ENCODE measurements at regions not wholly inside any gene's neighbourhood (a gene's known extent, or its start where the extent isn't known, plus 50 kb on each side); places are given as distances from the start of the nearest gene placed in this dataset.
"Not testable (repeated sequence)": the region's sequence is repeated elsewhere in the genome, so short reads cannot be mapped to it uniquely, and the experiment has no call there.

GRCh38 chr9:82458296-82458695 is 469.7 kb downstream of the SPATA31D1 start:
- no peak for DNase-seq

GRCh38 chr9:82466616-82467260 is 478.2 kb downstream of the SPATA31D1 start:
- DNase-seq: no peak

DNA sequence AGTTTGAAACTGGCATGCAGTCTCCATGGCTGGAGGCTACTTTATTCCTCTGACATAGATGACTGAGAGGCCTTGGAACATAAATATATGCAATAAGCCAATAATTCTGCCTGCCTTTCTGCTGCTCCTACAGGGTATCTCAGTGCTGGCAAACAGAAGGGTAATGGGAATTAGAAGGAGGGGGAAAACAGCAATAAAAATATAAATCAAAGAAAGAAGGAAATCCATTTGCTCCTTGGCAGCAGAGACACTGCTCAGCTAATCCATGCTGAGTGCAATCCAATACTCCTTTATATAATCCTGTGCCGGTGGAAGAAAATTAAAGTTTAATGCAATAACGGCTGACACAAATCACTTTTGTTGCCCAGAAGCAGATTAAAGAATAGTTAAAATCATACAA is 478.9 kb downstream of the SPATA31D1 start:
- no peak for DNase-seq

- no peak for DNase-seq
Measured at GRCh38 chr9:82474235-82474634, 485.7 kb downstream of the SPATA31D1 start.

DNA sequence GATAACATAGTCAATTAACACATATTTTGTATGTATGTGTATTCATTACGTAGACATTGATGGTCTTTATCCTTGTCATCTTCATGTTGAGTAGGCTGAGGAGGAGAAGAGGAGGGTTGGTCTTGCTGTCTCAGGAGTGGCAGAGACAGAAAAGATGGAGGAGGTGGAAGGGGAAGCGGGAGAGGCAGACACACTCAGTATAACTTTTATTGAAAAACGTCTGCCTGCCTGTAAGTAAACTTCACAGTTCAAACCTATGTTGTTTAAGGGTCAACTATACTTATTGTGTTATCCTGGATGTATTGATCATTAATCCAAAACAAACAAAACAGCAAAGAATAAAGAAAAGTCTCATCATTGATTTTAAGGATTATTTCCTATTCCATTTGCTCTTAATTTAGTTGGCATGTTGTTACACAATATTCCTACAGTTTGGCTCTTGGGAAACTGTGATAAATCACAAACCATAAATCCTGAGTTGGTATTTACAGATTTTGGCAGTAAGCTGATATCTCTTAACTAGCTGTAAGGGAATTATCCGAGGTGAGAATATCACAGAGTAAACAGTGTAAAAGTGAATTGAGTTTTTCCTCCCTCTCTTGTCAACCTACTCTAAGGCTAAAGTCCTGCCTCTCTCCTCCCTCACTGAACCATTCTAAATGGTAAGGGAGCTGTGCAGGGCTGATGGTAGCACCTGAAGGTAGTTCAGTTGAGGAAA is 487.2 kb downstream of the SPATA31D1 start:
- no peak for DNase-seq

- no peak for DNase-seq
Measured at GRCh38 chr9:82480921-82481320, 492.3 kb downstream of the SPATA31D1 start.

GRCh38 chr9:82487935-82488312 is 499.4 kb downstream of the SPATA31D1 start:
- DNase-seq: no peak

DNA sequence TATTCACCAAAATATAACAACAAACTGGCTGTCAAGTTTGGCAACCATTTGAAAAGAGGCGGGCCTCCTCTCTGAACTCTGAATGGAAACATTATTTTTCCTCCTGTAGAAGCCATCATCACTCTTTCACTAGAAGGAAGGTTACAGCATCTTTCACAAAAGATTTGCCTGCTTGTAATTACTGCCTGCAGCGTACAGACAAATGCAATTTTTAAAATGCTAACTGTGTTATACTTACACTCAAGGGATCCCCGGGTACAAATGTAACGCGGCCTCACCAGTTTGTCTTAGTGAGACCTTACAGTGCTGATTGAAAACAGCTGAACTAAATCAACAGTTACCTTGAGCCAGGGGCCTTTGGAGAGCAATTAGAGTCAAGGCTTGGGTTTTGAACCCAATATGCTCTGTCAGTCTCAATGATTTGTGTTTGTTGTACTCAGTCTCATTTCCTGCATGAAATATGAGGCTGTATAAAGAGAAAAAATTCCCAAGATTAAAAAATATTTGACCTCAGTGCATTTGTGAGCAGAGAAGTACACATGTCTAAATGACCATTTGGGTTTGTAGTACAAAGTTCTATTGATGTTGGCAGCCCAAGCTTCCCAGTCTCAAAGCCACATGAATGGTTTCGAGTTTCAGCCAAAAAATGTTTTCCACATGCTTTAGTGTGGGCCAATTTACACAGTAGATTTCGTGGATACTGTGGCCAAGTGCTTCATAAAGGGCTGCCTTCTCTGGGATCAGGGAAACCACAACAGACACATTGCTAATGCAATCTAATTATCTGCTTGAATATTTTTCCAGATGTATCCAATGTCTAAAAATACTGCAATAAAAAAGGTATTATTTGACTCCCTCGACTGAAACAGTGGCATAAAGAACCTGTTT is 500.0 kb downstream of the SPATA31D1 start:
- no peak for DNase-seq

GRCh38 chr9:82489201-82489821 is 500.7 kb downstream of the SPATA31D1 start:
- no peak for DNase-seq

DNA sequence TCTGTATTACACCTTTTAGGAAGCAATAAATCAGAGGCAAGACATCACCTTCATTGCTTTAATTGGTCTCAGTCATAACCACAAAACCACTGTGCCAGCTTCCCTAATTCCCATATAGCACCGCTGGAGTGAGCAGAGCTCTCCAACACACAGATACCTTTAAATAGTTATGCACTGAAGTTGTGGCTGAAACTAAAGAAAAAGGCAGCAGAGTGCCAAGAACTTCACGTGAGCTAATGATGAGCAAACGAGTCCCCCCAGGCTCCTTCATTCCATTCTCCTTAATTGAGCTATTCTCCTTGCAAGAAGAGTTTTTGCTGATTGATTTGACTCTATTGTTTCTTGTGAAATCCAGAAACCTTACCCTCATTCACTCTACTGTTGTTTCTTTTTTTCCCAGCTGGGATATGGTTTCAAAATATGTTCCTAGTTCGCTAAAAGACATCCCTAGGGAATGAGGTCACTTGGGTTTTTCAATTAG is 501.5 kb downstream of the SPATA31D1 start:
- no peak for DNase-seq

DNA sequence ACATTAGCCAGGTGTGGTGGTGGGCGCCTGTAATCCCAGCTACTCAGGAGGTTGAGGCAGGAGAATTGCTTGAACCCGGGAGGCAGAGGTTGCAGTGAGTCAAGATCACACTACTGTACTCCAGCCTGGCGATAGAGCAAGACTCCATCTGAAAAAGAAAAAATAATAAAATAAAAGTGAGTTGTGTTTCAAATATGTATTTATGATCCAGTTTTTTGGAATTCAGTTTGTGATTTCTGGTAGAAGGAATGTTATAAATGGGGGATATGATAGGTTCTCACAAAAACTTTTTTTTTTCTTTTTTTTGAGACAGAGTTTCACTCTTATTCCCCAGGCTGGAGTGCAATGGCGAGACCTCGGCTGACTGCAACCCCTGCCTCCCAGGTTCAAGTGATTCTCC is 502.2 kb downstream of the SPATA31D1 start:
- DNase-seq: not testable (repeated sequence)

DNA sequence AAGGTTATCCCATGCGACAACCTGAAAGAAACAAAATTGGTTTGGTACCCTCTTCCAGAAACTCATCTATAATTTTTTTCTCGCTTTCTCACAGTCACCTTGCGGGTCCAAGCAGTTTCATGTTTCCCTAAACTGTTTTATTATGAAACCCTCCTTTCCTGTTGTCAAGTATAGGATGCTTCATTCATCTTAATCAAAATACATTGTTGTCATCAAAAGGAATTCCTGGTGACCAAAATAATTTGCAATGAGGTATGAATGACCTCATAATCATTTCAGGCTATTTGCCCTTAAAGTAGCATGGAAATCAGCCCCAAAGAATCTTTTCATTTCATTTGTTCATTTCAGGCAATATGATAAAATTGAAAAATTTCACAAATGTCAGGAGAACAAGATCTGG is 503.0 kb downstream of the SPATA31D1 start:
- DNase-seq: no peak

GRCh38 chr9:82492274-82492673 is 503.7 kb downstream of the SPATA31D1 start:
- no peak for DNase-seq

DNA sequence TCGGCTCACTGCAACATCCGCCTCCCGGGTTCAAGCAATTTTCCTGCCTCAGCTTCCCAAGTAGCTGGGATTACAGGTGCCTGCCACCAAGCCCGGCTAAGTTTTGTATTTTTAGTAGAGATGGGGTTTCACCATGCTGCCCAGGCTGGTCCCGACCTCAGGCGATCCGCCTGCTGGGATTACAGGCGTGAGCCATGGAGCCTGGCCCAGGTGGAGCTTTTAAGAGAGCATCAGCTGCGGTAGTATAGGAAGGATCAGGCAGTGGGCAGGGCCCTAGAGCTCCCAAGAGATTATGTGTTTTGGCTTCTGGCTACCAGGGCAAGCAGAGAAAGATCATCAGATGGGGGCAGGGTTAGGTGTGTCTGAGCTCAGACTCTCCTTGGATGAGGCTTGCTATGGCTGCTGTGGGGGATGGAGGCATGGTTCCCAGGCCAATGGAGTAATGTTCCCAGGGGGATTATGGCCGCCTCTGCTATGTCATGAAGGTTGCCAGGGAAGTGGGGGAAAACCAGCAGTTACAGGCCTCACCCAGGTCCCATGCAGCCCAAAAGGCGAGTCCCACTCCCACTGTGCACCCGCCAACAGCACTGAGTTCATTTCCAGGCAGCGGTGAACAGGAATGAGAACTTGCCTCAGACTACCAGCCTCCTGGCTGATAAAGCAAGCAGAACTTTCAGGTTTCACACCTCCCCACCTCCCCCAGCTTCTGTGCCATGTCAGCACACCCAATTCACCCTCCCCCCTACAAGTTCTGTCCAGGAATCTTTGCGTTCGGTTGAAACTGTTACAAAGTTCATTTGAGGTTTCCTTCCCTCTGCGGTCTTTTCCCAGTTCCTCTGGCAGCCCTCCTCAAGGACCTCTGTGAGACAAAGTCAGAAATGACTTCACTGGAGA is 507.6 kb downstream of the SPATA31D1 start:
- no peak for DNase-seq

DNA sequence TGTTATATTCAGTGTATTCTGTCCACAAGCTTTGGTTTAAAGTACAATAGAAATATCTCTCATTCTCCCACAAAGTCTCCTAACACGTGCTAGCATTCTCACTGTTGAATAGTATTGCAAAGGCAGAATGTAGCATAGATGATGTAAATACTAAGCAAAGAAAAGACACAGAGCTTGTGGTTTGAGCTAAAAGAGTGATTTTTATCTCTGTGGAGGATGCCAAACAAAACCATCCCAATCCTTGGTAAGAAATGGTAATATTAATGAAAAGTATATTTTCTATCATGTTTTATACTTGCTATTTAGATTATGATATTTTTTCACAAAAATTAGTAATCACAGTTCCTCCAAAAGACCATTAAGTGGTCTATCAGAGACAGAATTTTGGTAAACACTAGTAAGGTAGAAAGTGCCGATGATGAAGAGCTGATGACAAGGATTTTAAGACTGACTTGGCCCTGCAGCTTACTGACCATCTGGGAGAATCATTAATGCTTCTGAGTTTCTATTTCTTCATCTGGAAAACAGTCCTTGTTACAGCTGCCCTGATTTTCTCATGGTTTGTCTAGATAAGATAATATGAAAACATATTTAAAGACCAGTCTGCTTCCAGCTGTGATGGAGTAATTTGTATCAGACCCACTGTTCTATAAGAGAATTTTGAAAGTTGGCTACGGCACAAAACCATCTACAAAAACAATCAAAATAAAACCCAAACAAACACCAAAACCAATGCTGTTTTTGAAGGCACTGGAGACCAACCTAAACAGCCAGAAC is 510.2 kb downstream of the SPATA31D1 start:
- no peak for DNase-seq

DNA sequence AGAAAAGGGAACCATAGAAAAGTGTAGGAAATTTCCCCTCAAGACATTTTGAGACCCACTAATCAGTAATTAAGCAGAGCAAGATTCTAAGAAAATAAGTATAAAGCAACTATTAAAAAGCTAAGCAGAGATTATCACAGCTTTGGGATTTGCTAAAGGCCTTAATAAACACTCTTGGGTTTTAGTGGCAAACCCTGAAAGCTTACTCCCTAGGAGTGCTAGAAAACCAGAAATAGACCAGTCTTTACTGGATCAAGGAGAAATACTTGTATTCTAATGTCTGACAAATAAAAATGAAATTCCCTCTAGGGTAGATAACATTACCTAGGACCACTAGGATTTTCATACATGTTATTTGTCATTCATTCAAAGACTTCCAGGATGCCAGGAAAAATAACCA is 510.8 kb downstream of the SPATA31D1 start:
- no peak for DNase-seq

DNA sequence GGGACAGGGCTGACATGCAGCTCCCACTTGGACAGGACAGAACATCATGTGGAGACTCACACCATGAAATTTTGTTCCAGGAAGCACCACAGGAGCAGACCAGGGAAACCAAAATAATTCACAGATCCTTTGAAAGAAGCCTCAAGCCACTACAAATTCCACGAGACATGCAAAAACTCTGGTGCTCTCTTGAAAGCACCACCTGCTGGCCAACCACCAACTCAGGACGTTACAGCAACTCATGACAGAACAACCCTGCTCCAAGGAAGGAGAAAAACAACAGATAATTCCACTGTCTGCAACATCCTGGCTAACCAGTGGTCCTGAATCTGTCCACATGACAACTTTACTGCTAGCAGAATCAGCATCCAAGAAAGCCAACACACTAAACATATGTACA is 516.0 kb downstream of the SPATA31D1 start:
- DNase-seq: no peak

GRCh38 chr9:82511626-82512025 is 523.1 kb downstream of the SPATA31D1 start:
- DNase-seq: no peak

DNA sequence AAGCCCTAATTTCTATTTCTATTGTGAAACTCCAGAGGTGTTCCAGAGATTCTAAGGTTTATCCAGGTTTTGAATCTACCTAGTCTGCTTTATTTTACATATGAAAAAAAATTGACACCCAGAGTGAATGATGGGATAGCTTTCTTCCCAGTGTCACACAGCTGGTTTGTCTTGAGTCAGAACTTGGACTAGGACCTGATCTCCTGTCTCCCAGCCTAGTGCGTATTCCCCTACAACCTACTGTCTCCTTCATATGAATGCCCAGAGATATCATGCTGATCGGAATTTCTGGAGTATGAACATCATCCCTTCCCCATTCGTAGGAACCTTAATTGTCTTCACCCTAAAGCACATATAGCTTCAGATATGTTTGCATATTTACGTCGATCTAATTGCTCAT is 524.2 kb downstream of the SPATA31D1 start:
- DNase-seq: no peak

DNA sequence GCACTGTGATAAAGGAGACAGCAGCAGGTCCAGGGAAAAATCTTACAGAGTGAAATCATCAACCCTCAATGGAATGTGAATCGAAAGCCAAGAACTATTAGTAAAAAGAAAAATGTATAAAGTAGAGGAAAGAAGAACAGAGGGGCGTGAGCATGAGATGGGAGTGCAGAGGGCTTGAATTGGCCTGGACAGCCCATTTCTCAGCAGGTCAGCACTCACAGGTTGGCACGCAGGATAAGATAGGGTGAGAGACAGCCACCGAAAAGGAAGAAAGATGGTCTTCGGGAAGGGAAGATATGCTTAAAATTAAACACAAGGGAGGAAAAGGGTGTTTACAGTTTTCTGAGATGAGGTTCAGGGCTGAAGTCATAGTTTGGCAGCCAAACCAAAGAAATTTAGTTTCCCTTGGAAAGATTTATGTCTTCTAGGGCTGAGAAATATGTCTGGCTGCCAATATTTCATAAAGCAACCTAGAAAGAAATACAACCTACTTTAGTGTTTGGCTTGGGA is 524.7 kb downstream of the SPATA31D1 start:
- no peak for DNase-seq

All from NCI-H146 (cell line).